GM18867 (cell line): ENCODE measurements at regions not wholly inside any gene's neighbourhood (a gene's known extent, or its start where the extent isn't known, plus 50 kb on each side); places are given as distances from the start of the nearest gene placed in this dataset.
A peak's percentile ranks its signal among the peaks of the same experiment; 100 is the strongest.

ENCODE experiments used
- ATAC-seq: cut with Tn5 transposase; IDR thresholded peaks from one replicate; pipeline ENCODE4 v1.9.1; 2021; ENCODE audit warnings: mild to moderate bottlenecking, moderate library complexity; ENCODE audit not compliant: unreplicated experiment

GRCh38 chr5:155402927-155403640 lies 389.5 kb downstream of the KIF4B start:
- no peak for ATAC-seq

- ATAC-seq = peak; percentile 55
Observed at GRCh38 chr5:155406815-155407214, 393.3 kb downstream of the KIF4B start.

GRCh38 chr5:155408465-155408864 lies 394.9 kb downstream of the KIF4B start:
- ATAC-seq = peak; percentile 54

- ATAC-seq = no peak
Observed at GRCh38 chr5:155416765-155417164, 403.2 kb downstream of the KIF4B start.

GRCh38 chr5:155418960-155419579 lies 405.5 kb downstream of the KIF4B start:
- ATAC-seq = no peak

- no peak for ATAC-seq
Observed at GRCh38 chr5:155430192-155430591, 416.6 kb downstream of the KIF4B start.

GRCh38 chr5:155434267-155434666 lies 420.7 kb downstream of the KIF4B start:
- ATAC-seq = peak; percentile 44

GRCh38 chr5:155434681-155435080 lies 421.1 kb downstream of the KIF4B start:
- peak; percentile 57 for ATAC-seq

- ATAC-seq = no peak
Observed at GRCh38 chr5:155441849-155442248, 428.3 kb downstream of the KIF4B start.

GRCh38 chr5:155451106-155451505 lies 437.6 kb downstream of the KIF4B start:
- ATAC-seq = no peak

GRCh38 chr5:155455791-155456514 lies 442.4 kb downstream of the KIF4B start:
- ATAC-seq = no peak

- no peak for ATAC-seq
Observed at GRCh38 chr5:155459889-155460500, 446.4 kb downstream of the KIF4B start.

- no peak for ATAC-seq
Observed at GRCh38 chr5:155460501-155460931, 447.0 kb downstream of the KIF4B start.

- ATAC-seq = no peak
Observed at GRCh38 chr5:155461304-155461703, 447.7 kb downstream of the KIF4B start.

- no peak for ATAC-seq
Observed at GRCh38 chr5:155466851-155467250, 453.3 kb downstream of the KIF4B start.

GRCh38 chr5:155471027-155471426 lies 457.5 kb downstream of the KIF4B start:
- no peak for ATAC-seq

GRCh38 chr5:155472780-155473179 lies 459.2 kb downstream of the KIF4B start:
- ATAC-seq = no peak

- no peak for ATAC-seq
Observed at GRCh38 chr5:155475318-155475717, 461.8 kb downstream of the KIF4B start.

- ATAC-seq = no peak
Observed at GRCh38 chr5:155480731-155481131, 467.2 kb downstream of the KIF4B start.

- ATAC-seq = no peak
Observed at GRCh38 chr5:155481182-155481581, 467.6 kb downstream of the KIF4B start.

- ATAC-seq = no peak
Observed at GRCh38 chr5:155482428-155482827, 468.9 kb downstream of the KIF4B start.
